ENCODE measurements at regions not wholly inside any gene's neighbourhood (a gene's known extent, or its start where the extent isn't known, plus 50 kb on each side); places are given as distances from the start of the nearest gene placed in this dataset.

- TF ChIP-seq KDM1A (CRISPR knock-in tag; IDR thresholded peaks at IDR 0.05), result no peak
- no peak for TF ChIP-seq ZBTB49 (CRISPR knock-in tag; IDR thresholded peaks at IDR 0.05; ENCODE audit: borderline replicate concordance)
- TF ChIP-seq CEBPZ (IDR thresholded peaks at IDR 0.05; ENCODE audit: low read length), result no peak
- no peak for TF ChIP-seq ATF7 (IDR thresholded peaks at IDR 0.05)
- no peak for TF ChIP-seq ATF7 (CRISPR knock-in tag; IDR thresholded peaks at IDR 0.05)
- TF ChIP-seq, protein P1, sequence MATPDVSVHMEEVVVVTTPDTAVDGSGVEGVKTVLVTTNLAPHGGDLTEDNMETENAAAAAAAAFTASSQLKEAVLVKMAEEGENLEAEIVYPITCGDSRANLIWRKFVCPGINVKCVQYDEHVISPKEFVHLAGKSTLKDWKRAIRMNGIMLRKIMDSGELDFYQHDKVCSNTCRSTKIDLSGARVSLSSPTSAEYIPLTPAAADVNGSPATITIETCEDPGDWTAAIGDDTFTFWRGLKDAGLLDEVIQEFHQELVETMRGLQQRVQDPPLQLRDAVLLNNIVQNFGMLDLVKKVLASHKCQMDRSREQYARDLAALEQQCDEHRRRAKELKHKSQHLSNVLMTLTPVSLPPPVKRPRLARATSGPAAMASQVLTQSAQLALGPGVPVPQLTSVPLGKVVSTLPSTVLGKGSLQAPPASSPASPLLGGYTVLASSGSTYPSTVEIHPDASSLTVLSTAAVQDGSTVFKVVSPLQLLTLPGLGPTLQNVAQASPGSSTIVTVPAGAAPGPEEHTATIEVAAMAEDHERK (CRISPR knock-in tag; IDR thresholded peaks at IDR 0.05; ENCODE audit: low read depth), result no peak
- no peak for TF ChIP-seq CBX2 (IDR thresholded peaks at IDR 0.05; ENCODE audit: low read depth, low read length)
- TF ChIP-seq CBX2 (CRISPR knock-in tag; IDR thresholded peaks at IDR 0.05; ENCODE audit: low read depth), result no peak
- peak; percentile 39; the same call in 1 of the 2 replicates for TF ChIP-seq ELF3 (CRISPR knock-in tag; IDR thresholded peaks at IDR 0.05)
- 0 out of 2 replicates have a peak, but pooled peaks have one; percentile 32 for TF ChIP-seq ZMYM3 (CRISPR knock-in tag; IDR thresholded peaks at IDR 0.05)
- TF ChIP-seq PITX1 (CRISPR knock-in tag; IDR thresholded peaks at IDR 0.05), result 0 out of 2 replicates have a peak, but pooled peaks have one; percentile 26
- no peak for TF ChIP-seq ZNF776 (CRISPR knock-in tag; IDR thresholded peaks at IDR 0.05)
- TF ChIP-seq MIER2 (CRISPR knock-in tag; IDR thresholded peaks at IDR 0.05), result no peak
- TF ChIP-seq SMYD3 (CRISPR knock-in tag; IDR thresholded peaks at IDR 0.05), result no peak
- no peak for TF ChIP-seq ZNF672 (CRISPR knock-in tag; IDR thresholded peaks at IDR 0.05)
- no peak for TF ChIP-seq NFIB (CRISPR knock-in tag; IDR thresholded peaks at IDR 0.05; ENCODE audit: borderline replicate concordance)
- TF ChIP-seq ZNF713 (CRISPR knock-in tag; IDR thresholded peaks at IDR 0.05), result no peak
- TF ChIP-seq DNMT1 (CRISPR knock-in tag; IDR thresholded peaks at IDR 0.05), result no peak
- no peak for TF ChIP-seq ZNF746 (CRISPR knock-in tag; IDR thresholded peaks at IDR 0.05)
- TF ChIP-seq, protein P2, sequence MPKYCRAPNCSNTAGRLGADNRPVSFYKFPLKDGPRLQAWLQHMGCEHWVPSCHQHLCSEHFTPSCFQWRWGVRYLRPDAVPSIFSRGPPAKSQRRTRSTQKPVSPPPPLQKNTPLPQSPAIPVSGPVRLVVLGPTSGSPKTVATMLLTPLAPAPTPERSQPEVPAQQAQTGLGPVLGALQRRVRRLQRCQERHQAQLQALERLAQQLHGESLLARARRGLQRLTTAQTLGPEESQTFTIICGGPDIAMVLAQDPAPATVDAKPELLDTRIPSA (CRISPR knock-in tag; IDR thresholded peaks at IDR 0.05; ENCODE audit: borderline replicate concordance), result no peak
- peak; percentile 75 for TF ChIP-seq FOXA3 (CRISPR knock-in tag; IDR thresholded peaks at IDR 0.05)
- TF ChIP-seq CREM (IDR thresholded peaks at IDR 0.05), result no peak
- TF ChIP-seq CREM (CRISPR knock-in tag; IDR thresholded peaks at IDR 0.05), result no peak
- TF ChIP-seq ZNF414 (CRISPR knock-in tag; IDR thresholded peaks at IDR 0.05), result no peak
Observed at GRCh38 chr21:34199121-34199910, 125.9 kb downstream of the MRPS6 start (continued).

Measured in HepG2 (cell line).